ENCODE measurements at regions not wholly inside any gene's neighbourhood (a gene's known extent, or its start where the extent isn't known, plus 50 kb on each side); places are given as distances from the start of the nearest gene placed in this dataset.

GRCh38 chr4:179539641-179540040 is 2097.4 kb upstream of the AGA start:
- no peak for TF ChIP-seq POLR2A (IDR thresholded peaks at IDR 0.05; ENCODE audit: borderline replicate concordance, extremely low read depth, insufficient read depth, insufficient read length)
- no peak for TF ChIP-seq EZH2 (IDR thresholded peaks at IDR 0.05)
- TF ChIP-seq CTCF (IDR thresholded peaks at IDR 0.05 in 2 of 3, conservative IDR thresholded peaks at IDR 0.05 in 1 of 3; ENCODE audit: borderline replicate concordance in 1 of 3, insufficient read depth in 1 of 3, low read depth in 2 of 3, low read length in 2 of 3), result no peak
- TF ChIP-seq POLR2AphosphoS5 (IDR thresholded peaks at IDR 0.05; ENCODE audit: low read depth, low read length), result no peak
- no peak for TF ChIP-seq REST (IDR thresholded peaks at IDR 0.05; ENCODE audit: low read depth)
- TF ChIP-seq ZFX (IDR thresholded peaks at IDR 0.05), result no peak
- no peak for TF ChIP-seq RAD21 (IDR thresholded peaks at IDR 0.05; ENCODE audit: low read depth)
- no peak for TF ChIP-seq MAX (IDR thresholded peaks at IDR 0.05)
- TF ChIP-seq SP1 (IDR thresholded peaks at IDR 0.05; ENCODE audit: low read depth), result no peak
- TF ChIP-seq ELF1 (IDR thresholded peaks at IDR 0.05; ENCODE audit: borderline replicate concordance, low read depth), result no peak
- TF ChIP-seq CEBPB (IDR thresholded peaks at IDR 0.05; ENCODE audit: low read depth), result no peak
- no peak for TF ChIP-seq ZNF274 (IDR thresholded peaks at IDR 0.05; ENCODE audit: low read depth, low read length)
- TF ChIP-seq YY1 (IDR thresholded peaks at IDR 0.05; ENCODE audit: extremely low read depth, insufficient replicate concordance, low read depth, low read length), result no peak

Measured in HCT116 (cell line).